ENCODE measurements at regions not wholly inside any gene's neighbourhood (a gene's known extent, or its start where the extent isn't known, plus 50 kb on each side); places are given as distances from the start of the nearest gene placed in this dataset.

DNA sequence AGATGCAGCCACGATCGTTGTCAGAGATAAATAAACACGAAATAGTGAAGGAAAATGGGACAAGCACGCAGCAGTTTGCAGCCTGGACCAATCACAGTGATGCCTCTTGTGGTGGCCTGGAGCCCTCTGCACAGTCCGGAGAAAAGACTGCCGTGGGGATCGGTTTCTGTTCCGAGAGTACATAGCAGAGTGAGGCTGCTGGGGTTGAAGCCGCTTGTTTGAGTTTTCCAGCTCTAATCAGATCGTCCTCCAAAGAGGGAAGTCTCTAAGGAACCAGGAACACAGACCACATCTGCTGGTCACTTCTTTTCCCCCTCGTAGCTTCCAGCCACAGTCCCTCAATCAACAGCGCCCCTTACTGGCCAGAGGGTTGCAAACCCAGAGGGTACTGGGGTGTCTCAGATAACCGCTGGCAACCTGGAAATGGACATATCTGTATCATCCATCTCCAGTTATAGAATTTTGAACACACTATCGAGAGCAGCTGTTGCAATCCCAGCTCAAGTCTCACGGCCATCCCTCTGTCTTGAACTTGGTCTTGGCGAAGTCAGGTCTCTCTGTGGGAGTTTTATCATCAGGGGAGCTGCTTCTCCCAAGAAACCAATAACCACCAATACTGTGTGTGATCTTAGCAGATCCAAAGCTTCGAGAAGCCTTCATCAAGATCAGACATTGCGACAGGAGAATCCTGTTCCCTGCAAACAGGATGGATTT, 57.4 kb downstream of the OLIG1 start:
- peak; percentile 62 to 73 (median 67) for DNase-seq

GRCh38 chr21:33127868-33128242, 57.9 kb downstream of the OLIG1 start:
- Histone ChIP-seq H3K36me3 (ENCODE audit: control insufficient read depth in 4 of 4, insufficient read depth in 4 of 4, low read length in 3 of 4) (no peaks in the 10 kb centered on the region), H3K9me3 (ENCODE audit: control extremely low read depth in 1 of 5, control insufficient read depth in 4 of 5, insufficient read depth in 2 of 5, low read depth in 1 of 5, low read length in 4 of 5) (no peaks in the 10 kb centered on the region), H3K27me3 (replicated peaks in 2 of 5; ENCODE audit: control insufficient read depth in 4 of 5, insufficient read depth in 5 of 5, low read length in 4 of 5) (peaks cover 0 to 17% (median 7%) of the 10 kb centered on the region in 5 experiments), H3K27ac (ENCODE audit: insufficient read depth in 1 of 2, low read depth in 1 of 2, low read length in 2 of 2, poor library complexity in 1 of 2, severe bottlenecking in 2 of 2) (no peak overlapping the region), H3K4me1 (ENCODE audit: control extremely low read depth in 1 of 4, control insufficient read depth in 4 of 4, insufficient read depth in 4 of 4, low read length in 3 of 4) (peaks cover 0 to 14% (median 8%) of the 10 kb centered on the region in 4 experiments), H3K4me3 (ENCODE audit: control insufficient read depth in 1 of 7, extremely low read depth in 1 of 7, insufficient read depth in 4 of 7, low read depth in 2 of 7, low read length in 6 of 7) (no peak overlapping the region)
- no peak for DNase-seq
- POLR2A ChIA-PET: no interaction called here
- CTCF ChIA-PET: interaction anchor here (0.6 to 5.2 kb wide), 36 partner anchors 9 to 317 kb away, joined by 3 to 54 read pairs (median 4); no protein-coding TSS in a partner anchor
- 69% methylated on average over 2 of the region's 6 CpGs for WGBS (ENCODE audit: insufficient coverage)

More for the DNA sequence above, 57.4 kb downstream of the OLIG1 start:
- Histone ChIP-seq H3K36me3 (ENCODE audit: control insufficient read depth in 4 of 4, insufficient read depth in 4 of 4, low read length in 3 of 4) (no peaks in the 10 kb centered on the region), H3K4me3 (ENCODE audit: control insufficient read depth in 1 of 7, extremely low read depth in 1 of 7, insufficient read depth in 4 of 7, low read depth in 2 of 7, low read length in 6 of 7) (peak overlapping the region in 6 of 7 experiments; percentile 48 to 84 (median 62)), H3K27ac (ENCODE audit: insufficient read depth in 1 of 2, low read depth in 1 of 2, low read length in 2 of 2, poor library complexity in 1 of 2, severe bottlenecking in 2 of 2) (no peak overlapping the region), H3K27me3 (replicated peaks in 2 of 5; ENCODE audit: control insufficient read depth in 4 of 5, insufficient read depth in 5 of 5, low read length in 4 of 5) (peaks cover 0 to 17% (median 7%) of the 10 kb centered on the region in 5 experiments), H3K4me1 (ENCODE audit: control extremely low read depth in 1 of 4, control insufficient read depth in 4 of 4, insufficient read depth in 4 of 4, low read length in 3 of 4) (peaks cover 0 to 14% (median 8%) of the 10 kb centered on the region in 4 experiments), H3K9me3 (ENCODE audit: control extremely low read depth in 1 of 5, control insufficient read depth in 4 of 5, insufficient read depth in 2 of 5, low read depth in 1 of 5, low read length in 4 of 5) (no peaks in the 10 kb centered on the region)
- CTCF ChIA-PET: interaction anchor here (0.6 to 5.2 kb wide), 37 partner anchors 8 to 318 kb away, joined by 3 to 54 read pairs (median 4); no protein-coding TSS in a partner anchor
- POLR2A ChIA-PET: no interaction called here
- WGBS (ENCODE audit: insufficient coverage): under 1% methylated on average over 18 of the region's 18 CpGs

DNA sequence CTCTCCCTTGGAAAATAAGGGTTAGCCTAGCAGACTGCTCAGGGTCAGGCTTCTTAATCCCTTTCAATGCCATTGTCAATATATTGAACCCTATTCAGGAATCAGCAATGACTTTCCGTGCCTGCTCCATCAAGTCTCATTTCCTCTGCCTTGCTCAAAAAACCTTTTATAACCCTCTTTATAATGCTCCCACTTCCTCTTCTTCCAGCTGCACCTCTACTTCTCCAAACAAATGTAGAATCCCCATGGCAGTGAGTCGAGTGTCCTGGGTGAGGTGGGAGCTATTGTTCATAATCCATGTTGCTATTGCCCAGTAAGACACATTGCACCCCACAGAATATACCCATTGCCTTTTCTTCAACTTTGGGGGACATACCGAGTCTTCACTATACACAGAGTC, 58.6 kb downstream of the OLIG1 start:
- peaks cover 0 to 17% (median 7%) of the 10 kb centered on the region in 5 experiments for H3K27me3 ChIP-seq (replicated peaks in 2 of 5; ENCODE audit: control insufficient read depth in 4 of 5, insufficient read depth in 5 of 5, low read length in 4 of 5)
- H3K27ac ChIP-seq (ENCODE audit: insufficient read depth in 1 of 2, low read depth in 1 of 2, low read length in 2 of 2, poor library complexity in 1 of 2, severe bottlenecking in 2 of 2): no peak overlapping the region
- no peaks in the 10 kb centered on the region for H3K9me3 ChIP-seq (ENCODE audit: control extremely low read depth in 1 of 5, control insufficient read depth in 4 of 5, insufficient read depth in 2 of 5, low read depth in 1 of 5, low read length in 4 of 5)
- no peak for DNase-seq
- no peaks in the 10 kb centered on the region for H3K36me3 ChIP-seq (ENCODE audit: control insufficient read depth in 4 of 4, insufficient read depth in 4 of 4, low read length in 3 of 4)
- 44% methylated on average over 3 of the region's 3 CpGs for WGBS (ENCODE audit: insufficient coverage)
- POLR2A ChIA-PET: no interaction called here
- CTCF ChIA-PET: interaction anchor here (1.4 to 5.2 kb wide), 6 partner anchors 33 to 190 kb away, joined by 3 to 54 read pairs (median 6); no protein-coding TSS in a partner anchor
- H3K4me1 ChIP-seq (ENCODE audit: control extremely low read depth in 1 of 4, control insufficient read depth in 4 of 4, insufficient read depth in 4 of 4, low read length in 3 of 4): peaks cover 0 to 14% (median 8%) of the 10 kb centered on the region in 4 experiments
- no peak overlapping the region for H3K4me3 ChIP-seq (ENCODE audit: control insufficient read depth in 1 of 7, extremely low read depth in 1 of 7, insufficient read depth in 4 of 7, low read depth in 2 of 7, low read length in 6 of 7)

GRCh38 chr21:33132054-33132453, 62.1 kb downstream of the OLIG1 start:
- Histone ChIP-seq H3K36me3 (ENCODE audit: control insufficient read depth in 4 of 4, insufficient read depth in 4 of 4, low read length in 3 of 4) (no peaks in the 10 kb centered on the region), H3K4me1 (ENCODE audit: control extremely low read depth in 1 of 4, control insufficient read depth in 4 of 4, insufficient read depth in 4 of 4, low read length in 3 of 4) (peaks cover 0 to 3% (median under 1%) of the 10 kb centered on the region in 4 experiments), H3K9me3 (ENCODE audit: control extremely low read depth in 1 of 5, control insufficient read depth in 4 of 5, insufficient read depth in 2 of 5, low read depth in 1 of 5, low read length in 4 of 5) (no peaks in the 10 kb centered on the region), H3K27ac (ENCODE audit: insufficient read depth in 1 of 2, low read depth in 1 of 2, low read length in 2 of 2, poor library complexity in 1 of 2, severe bottlenecking in 2 of 2) (no peak overlapping the region), H3K27me3 (replicated peaks in 2 of 5; ENCODE audit: control insufficient read depth in 4 of 5, insufficient read depth in 5 of 5, low read length in 4 of 5) (peaks cover 0 to 17% (median 7%) of the 10 kb centered on the region in 5 experiments), H3K4me3 (ENCODE audit: control insufficient read depth in 1 of 7, extremely low read depth in 1 of 7, insufficient read depth in 4 of 7, low read depth in 2 of 7, low read length in 6 of 7) (no peak overlapping the region)
- DNase-seq: peak in 2 of 3 donors; percentile 11 to 19
- WGBS (ENCODE audit: insufficient coverage): no CpG with 5 or more reads among the region's 3 CpGs
- POLR2A ChIA-PET: no interaction called here
- CTCF ChIA-PET: interaction anchor here (1.3 to 4.3 kb wide), 5 partner anchors 13 to 313 kb away, joined by 3 to 21 read pairs (median 4); no protein-coding TSS in a partner anchor

DNA sequence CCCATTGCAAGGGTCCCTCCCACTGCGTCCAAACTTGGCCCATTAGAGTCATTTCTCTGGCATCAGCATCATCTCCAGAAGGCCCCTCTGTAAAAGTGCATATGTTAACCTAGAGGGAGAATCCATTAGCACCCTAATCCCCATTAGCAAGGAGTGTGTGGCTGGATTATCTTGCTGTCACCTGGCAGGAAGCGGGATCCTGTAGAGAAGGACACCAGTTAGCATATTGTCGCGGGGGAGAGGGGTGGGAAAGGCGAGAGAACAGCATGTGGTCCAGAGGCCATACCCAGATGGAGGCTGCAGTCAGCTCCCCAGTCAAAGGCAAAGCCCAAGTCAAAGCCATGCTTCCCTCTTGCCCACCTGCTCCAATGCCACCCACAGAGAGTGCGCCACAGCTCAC, 64.0 kb downstream of the OLIG1 start:
- 100% methylated on average over 2 of the region's 6 CpGs for WGBS (ENCODE audit: insufficient coverage)
- Histone ChIP-seq H3K4me3 (ENCODE audit: control insufficient read depth in 1 of 7, extremely low read depth in 1 of 7, insufficient read depth in 4 of 7, low read depth in 2 of 7, low read length in 6 of 7) (no peak overlapping the region), H3K27me3 (replicated peaks in 2 of 5; ENCODE audit: control insufficient read depth in 4 of 5, insufficient read depth in 5 of 5, low read length in 4 of 5) (peaks cover 0 to 4% (median under 1%) of the 10 kb centered on the region in 5 experiments), H3K27ac (ENCODE audit: insufficient read depth in 1 of 2, low read depth in 1 of 2, low read length in 2 of 2, poor library complexity in 1 of 2, severe bottlenecking in 2 of 2) (no peak overlapping the region), H3K36me3 (ENCODE audit: control insufficient read depth in 4 of 4, insufficient read depth in 4 of 4, low read length in 3 of 4) (no peaks in the 10 kb centered on the region), H3K9me3 (ENCODE audit: control extremely low read depth in 1 of 5, control insufficient read depth in 4 of 5, insufficient read depth in 2 of 5, low read depth in 1 of 5, low read length in 4 of 5) (no peaks in the 10 kb centered on the region), H3K4me1 (ENCODE audit: control extremely low read depth in 1 of 4, control insufficient read depth in 4 of 4, insufficient read depth in 4 of 4, low read length in 3 of 4) (no peaks in the 10 kb centered on the region)
- no peak for DNase-seq
- ChIA-PET CTCF (interaction anchor here (1.5 to 4.3 kb wide), 2 partner anchors 20 to 63 kb away, joined by 3 to 21 read pairs; no protein-coding TSS in a partner anchor), POLR2A (no interaction called here)

- CTCF ChIA-PET: interaction anchor here (1.0 to 1.5 kb wide), 3 partner anchors 10 to 308 kb away, joined by 3 to 5 read pairs (median 3); no protein-coding TSS in a partner anchor
- Histone ChIP-seq H3K4me1 (ENCODE audit: control extremely low read depth in 1 of 4, control insufficient read depth in 4 of 4, insufficient read depth in 4 of 4, low read length in 3 of 4) (no peaks in the 10 kb centered on the region), H3K9me3 (ENCODE audit: control extremely low read depth in 1 of 5, control insufficient read depth in 4 of 5, insufficient read depth in 2 of 5, low read depth in 1 of 5, low read length in 4 of 5) (no peaks in the 10 kb centered on the region), H3K4me3 (ENCODE audit: control insufficient read depth in 1 of 7, extremely low read depth in 1 of 7, insufficient read depth in 4 of 7, low read depth in 2 of 7, low read length in 6 of 7) (no peak overlapping the region), H3K27me3 (replicated peaks in 2 of 5; ENCODE audit: control insufficient read depth in 4 of 5, insufficient read depth in 5 of 5, low read length in 4 of 5) (no peaks in the 10 kb centered on the region), H3K36me3 (ENCODE audit: control insufficient read depth in 4 of 4, insufficient read depth in 4 of 4, low read length in 3 of 4) (no peaks in the 10 kb centered on the region), H3K27ac (ENCODE audit: insufficient read depth in 1 of 2, low read depth in 1 of 2, low read length in 2 of 2, poor library complexity in 1 of 2, severe bottlenecking in 2 of 2) (no peak overlapping the region)
- POLR2A ChIA-PET: no interaction called here
- WGBS (ENCODE audit: insufficient coverage): 100% methylated on average over 8 of the region's 8 CpGs
- no peak for DNase-seq
Observed at GRCh38 chr21:33135925-33136324, 66.0 kb downstream of the OLIG1 start.
